ENCODE measurements at regions not wholly inside any gene's neighbourhood (a gene's known extent, or its start where the extent isn't known, plus 50 kb on each side); places are given as distances from the start of the nearest gene placed in this dataset.

GRCh38 chr10:71036297-71036966 lies 148.1 kb upstream of the PCBD1 start:
- TF ChIP-seq CTCF (IDR thresholded peaks at IDR 0.05) (no peak), POLR2A (IDR thresholded peaks at IDR 0.05) (no peak)

Measured in thyroid gland (tissue), 4 donors.